GM12874 (cell line): ENCODE measurements at regions not wholly inside any gene's neighbourhood (a gene's known extent, or its start where the extent isn't known, plus 50 kb on each side); places are given as distances from the start of the nearest gene placed in this dataset.

Experiments used
- TF ChIP-seq, protein P1 (sequence below): IDR thresholded peaks from 2 replicates; pipeline ENCODE4 v1.5.1; 2011; ENCODE audit warnings: low read depth, mild to moderate bottlenecking, control low read depth, low read length, moderate library complexity; ENCODE audit not compliant: insufficient read depth

DNA sequence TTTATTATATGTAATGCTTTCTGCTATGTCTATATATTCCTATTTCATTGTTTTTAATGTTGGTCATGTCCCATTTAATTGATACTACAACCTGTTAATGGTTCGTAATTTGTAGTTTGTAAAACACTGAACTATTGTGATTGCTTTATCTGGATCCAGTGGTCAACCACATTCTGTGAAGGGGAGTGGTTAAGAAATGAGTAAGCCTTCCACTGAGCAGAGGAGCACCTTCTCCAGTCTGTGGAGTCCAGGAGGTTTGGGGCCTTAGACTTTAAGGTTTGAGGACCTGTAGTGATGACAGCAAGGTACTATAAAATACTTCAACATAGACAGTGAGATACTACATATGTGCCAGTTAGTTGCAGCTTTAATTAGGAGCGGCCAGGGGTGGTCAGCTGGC lies 67.7 kb upstream of the RAD23B start:
- TF ChIP-seq, protein P1, sequence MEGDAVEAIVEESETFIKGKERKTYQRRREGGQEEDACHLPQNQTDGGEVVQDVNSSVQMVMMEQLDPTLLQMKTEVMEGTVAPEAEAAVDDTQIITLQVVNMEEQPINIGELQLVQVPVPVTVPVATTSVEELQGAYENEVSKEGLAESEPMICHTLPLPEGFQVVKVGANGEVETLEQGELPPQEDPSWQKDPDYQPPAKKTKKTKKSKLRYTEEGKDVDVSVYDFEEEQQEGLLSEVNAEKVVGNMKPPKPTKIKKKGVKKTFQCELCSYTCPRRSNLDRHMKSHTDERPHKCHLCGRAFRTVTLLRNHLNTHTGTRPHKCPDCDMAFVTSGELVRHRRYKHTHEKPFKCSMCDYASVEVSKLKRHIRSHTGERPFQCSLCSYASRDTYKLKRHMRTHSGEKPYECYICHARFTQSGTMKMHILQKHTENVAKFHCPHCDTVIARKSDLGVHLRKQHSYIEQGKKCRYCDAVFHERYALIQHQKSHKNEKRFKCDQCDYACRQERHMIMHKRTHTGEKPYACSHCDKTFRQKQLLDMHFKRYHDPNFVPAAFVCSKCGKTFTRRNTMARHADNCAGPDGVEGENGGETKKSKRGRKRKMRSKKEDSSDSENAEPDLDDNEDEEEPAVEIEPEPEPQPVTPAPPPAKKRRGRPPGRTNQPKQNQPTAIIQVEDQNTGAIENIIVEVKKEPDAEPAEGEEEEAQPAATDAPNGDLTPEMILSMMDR, result no peak

DNA sequence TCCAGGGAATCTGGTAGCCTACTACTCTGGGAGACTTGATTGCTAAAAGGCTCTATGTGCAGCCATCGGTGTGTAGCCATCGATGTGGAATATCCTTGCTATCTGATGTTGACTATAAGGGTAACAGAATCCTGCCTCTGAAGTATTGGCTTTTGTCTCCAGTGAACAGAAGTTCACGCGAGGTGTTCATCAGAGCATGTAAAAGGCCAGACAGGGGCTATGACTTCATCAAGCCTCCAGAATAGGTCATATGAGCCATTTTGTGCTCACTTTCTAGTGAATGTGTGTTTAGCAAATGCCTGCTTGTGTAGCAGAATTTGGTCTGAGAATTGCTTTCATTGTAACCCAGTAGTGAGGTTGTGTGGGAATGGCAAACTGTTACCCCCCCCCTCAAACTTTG lies 66.8 kb upstream of the RAD23B start:
- TF ChIP-seq, protein P1, result no peak

DNA sequence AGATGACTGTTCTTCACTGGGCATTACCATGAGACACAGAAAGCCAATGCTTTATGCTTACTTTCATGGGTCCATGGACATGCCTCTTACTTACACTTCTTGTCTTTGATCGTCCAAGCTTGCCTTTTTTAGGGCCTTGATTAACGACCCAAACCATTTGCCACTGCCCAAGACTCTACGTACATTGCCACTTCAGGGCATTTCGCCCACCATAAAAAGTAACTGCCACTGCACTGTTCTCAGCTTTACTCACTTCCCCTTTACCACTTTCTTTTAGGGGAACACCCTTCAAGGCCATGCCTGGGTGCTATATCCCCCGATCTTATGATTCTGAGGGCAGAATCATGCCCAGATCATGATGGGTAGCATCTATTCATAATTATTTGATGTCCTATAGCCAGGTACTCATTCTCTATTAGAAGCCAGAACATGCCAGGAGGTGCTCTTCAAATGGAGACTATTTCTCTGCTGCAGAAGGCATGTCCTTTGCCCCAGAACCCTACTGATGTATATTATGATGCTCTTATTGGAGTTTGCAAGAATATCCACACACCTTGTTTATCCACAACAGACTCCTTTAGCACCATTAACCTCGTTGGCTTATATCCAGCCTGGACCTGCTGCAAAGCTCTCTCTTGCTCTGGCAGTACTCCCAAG lies 64.1 kb upstream of the RAD23B start:
- TF ChIP-seq, protein P1, result no peak

DNA sequence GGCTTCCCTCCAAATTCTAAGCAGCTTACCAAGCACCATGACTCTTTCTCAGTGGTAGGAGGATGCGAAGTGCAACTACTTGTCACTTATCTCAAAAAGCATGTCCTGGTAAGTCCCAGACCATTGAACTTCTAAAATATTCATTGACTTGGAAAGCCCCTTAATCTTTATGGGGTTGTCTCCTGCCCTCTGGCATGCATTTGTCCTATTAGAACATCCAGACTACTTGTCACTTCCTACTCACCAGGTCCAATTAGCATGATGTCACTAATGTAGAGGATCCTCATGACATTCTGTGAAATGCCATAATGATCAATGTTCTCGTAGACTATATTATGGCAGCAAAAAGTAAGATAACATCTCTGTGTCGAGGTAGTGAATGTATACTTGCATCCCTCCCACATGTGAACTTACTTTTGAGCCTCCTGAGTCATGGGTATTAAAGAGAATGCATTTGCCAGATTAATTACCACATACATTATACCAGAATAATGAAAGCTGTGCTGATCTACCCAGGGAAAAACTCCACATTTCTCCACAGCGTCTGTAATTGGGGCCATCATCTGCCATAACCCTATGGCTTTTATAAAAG lies 63.5 kb upstream of the RAD23B start:
- TF ChIP-seq, protein P1, result no peak

DNA sequence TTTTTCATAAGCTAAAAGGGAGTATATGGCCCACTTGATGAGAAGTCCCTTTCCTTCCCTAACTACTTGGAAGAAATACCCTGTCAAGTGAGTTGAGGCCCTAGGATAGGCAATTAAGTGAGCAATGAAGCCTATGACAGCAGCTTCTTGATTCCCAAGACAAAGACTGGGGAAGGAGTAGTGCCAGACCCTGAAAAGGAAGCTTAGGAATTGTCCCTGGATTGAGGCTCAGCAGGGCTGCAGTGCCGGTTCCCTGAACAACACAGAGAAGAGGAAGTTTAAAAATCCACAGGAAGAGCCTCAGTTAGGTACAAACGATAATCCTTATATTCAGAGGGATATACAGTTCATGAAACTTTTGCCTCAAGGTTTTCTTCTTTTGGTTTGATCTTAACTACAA lies 61.8 kb upstream of the RAD23B start:
- TF ChIP-seq, protein P1, result no peak

DNA sequence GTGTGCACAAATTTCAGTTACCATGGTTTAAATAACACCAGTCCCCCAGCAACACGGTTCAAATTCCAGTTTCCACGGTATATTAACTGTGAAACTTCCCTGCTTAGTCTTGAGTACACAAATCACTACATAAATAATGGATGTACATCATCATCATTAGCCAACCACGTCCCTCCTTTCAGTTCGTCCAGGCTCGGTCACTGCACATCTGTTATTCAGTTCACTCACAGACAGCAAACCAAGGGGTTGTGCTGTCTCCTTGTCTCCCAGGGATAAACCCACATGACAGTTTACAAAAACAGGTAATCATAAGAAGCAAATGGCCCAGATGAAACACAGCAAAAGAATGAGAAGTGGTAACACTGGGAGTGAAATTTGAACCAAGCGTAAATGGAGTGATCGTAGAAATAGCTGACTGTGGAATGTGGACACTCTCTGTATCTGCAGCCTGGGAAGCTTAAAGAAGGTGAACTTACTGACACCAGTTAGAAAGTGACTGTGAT lies 61.0 kb upstream of the RAD23B start:
- TF ChIP-seq, protein P1, result no peak

DNA sequence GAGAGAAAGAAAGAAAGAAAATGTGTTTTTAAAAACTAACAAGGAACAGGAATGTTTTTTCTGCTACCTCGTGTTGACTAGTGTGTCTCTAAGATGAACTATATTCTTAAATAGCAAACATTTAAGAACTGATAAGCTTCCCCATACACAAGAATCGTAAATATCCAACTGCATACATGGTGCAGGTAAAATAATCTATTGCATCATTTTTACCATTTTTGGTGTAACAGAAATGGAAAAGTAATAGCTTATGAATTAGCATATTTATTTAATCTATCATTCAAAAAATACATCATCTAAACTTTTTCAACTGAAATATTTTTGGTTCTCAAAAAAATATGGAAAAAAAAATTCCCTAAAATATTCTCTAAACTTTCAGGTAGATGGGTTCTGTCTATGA lies 59.7 kb upstream of the RAD23B start:
- TF ChIP-seq, protein P1, result no peak
